ENCODE measurements at regions not wholly inside any gene's neighbourhood (a gene's known extent, or its start where the extent isn't known, plus 50 kb on each side); places are given as distances from the start of the nearest gene placed in this dataset.
"Not testable (repeated sequence)": the region's sequence is repeated elsewhere in the genome, so short reads cannot be mapped to it uniquely, and the experiment has no call there.

GRCh38 chr1:228664399-228664914 is 70.8 kb upstream of the RHOU start:
- peak; percentile 65 for TF ChIP-seq CTCF (IDR thresholded peaks at IDR 0.05; ENCODE audit: control extremely low read depth, extremely low read depth, low read depth, missing control alignments)
- ChIA-PET CTCF (interaction anchor here (0.8 to 4.7 kb wide), 17 partner anchors 8 to 850 kb away, joined by 3 to 56 read pairs (median 3); partner anchors contain the start of gene NUP133), POLR2A (no interaction called here)
- peak; percentile 73 for DNase-seq (ENCODE audit: extremely low spot score)

DNA sequence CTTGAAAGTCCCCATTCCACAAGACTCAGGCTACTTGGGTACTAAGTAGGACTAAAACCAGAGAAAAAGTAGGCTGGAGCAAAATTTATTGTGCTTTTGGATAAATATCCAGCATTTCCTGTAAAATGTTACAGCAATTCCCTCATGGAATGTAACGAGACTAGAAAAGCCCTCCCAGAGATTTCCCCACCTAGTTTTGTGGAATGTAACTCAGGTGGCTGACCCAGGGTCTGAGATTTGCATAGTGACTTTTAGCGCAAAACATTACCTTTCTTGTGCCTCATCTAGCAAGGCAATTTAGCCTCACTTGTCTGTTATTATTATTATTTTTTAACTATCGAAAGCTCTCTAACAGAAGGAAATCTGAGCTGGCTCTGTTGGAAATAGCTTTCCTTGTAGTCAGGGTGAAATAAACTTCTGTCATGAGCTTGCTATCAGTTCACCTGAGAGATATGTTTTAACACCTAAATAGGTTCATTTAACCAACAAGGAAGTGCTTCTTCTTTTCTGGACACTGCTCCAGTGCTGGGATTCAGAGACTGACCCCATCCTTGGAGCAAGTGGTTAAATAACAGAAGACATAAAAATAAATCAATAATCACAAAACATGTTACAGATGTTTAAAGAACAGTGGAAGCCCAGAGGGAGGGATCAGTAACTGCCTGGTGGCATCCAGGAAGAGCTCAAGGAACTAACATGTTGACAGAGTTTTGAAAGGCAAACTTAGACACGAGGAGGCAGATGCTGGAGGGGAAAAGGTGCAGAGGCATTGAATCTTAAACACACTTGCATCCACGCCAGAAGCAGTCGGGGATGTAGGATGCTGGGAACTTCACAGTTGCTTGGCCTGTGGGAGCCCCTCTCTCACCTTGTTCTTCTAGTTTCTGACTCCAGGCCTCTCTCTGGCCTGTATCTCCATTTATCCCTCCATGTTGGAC is 68.3 kb upstream of the RHOU start:
- TF ChIP-seq CTCF (IDR thresholded peaks at IDR 0.05; ENCODE audit: control extremely low read depth, extremely low read depth, low read depth, missing control alignments) = no peak
- ChIA-PET POLR2A (no interaction called here), CTCF (interaction anchor here (1.0 to 3.4 kb wide), 2 partner anchors 562 to 589 kb away, joined by 3 to 22 read pairs; no protein-coding TSS in a partner anchor)
- DNase-seq (ENCODE audit: extremely low spot score) = no peak

- TF ChIP-seq CTCF (IDR thresholded peaks at IDR 0.05; ENCODE audit: control extremely low read depth, extremely low read depth, low read depth, missing control alignments) = no peak
- DNase-seq (ENCODE audit: extremely low spot score) = no peak
- ChIA-PET CTCF (interaction anchor here (0.8 to 3.4 kb wide), 4 partner anchors 9 to 560 kb away, joined by 3 to 22 read pairs (median 3); no protein-coding TSS in a partner anchor), POLR2A (no interaction called here)
These were observed 66.6 kb upstream of the RHOU start for GRCh38 chr1:228668553-228669241.

DNA sequence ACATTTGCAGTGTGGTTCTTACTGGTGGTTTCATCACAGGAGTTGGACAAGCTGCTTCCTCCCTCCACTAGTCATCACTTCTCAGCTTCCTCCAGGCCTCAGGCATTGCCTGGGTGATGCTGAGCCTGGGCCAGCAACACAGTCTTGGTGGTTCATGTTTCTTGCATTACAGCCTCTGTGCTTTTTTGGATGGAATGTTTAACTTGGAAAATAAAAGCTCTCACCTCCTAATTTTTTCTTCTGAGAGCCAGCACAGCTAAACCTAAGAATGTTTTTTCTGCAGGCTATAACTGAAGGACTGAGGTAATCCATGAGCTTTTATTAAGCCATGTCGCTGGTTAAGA is 66.1 kb upstream of the RHOU start:
- ChIA-PET POLR2A (no interaction called here), CTCF (interaction anchor here (1.2 to 3.4 kb wide), 2 partner anchors 323 to 559 kb away, joined by 3 to 22 read pairs; no protein-coding TSS in a partner anchor)
- no peak for DNase-seq (ENCODE audit: extremely low spot score)
- TF ChIP-seq CTCF (IDR thresholded peaks at IDR 0.05; ENCODE audit: control extremely low read depth, extremely low read depth, low read depth, missing control alignments) = no peak

GRCh38 chr1:228681076-228681565 is 54.2 kb upstream of the RHOU start:
- CTCF ChIA-PET; POLR2A ChIA-PET; DNase-seq (ENCODE audit: extremely low spot score): not testable (repeated sequence)

DNA sequence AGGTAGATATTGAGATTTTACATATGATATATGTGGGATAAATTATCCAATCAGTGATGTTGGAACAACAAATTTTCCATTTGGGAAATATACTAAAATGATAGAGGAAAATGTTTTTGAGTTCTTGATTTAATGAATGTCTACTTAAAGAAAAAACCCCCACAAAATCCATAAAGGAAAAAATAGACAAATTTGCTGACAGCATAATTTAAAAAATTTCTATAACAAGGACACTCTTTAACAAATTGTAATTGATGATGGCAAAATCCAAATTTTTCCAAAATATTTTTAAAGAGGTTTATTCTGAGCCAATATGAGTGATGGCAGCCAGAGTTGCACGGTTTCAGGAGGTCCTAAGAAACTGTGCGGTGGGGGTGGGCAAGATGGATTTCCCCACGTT is 51.9 kb upstream of the RHOU start:
- DNase-seq (ENCODE audit: extremely low spot score) = no peak
- CTCF ChIA-PET = no interaction called here
- POLR2A ChIA-PET = no interaction called here
- TF ChIP-seq CTCF (IDR thresholded peaks at IDR 0.05; ENCODE audit: control extremely low read depth, extremely low read depth, low read depth, missing control alignments) = no peak

All from GM10248 (cell line).